Right renal pelvis (tissue), 4 donors: ENCODE measurements at regions not wholly inside any gene's neighbourhood (a gene's known extent, or its start where the extent isn't known, plus 50 kb on each side); places are given as distances from the start of the nearest gene placed in this dataset.
A peak's percentile ranks its signal among the peaks of the same experiment; 100 is the strongest.
"Not testable (repeated sequence)": the region's sequence is repeated elsewhere in the genome, so short reads cannot be mapped to it uniquely, and the experiment has no call there.

Experiments
- DNase-seq, 4 donors: peaks; one replicate each; pipeline ENCODE4 v3.0.0-alpha.2; 2013; ENCODE audit warnings: low read depth in 4 of 4, low spot score in 3 of 4, missing footprints in 1 of 4

DNA sequence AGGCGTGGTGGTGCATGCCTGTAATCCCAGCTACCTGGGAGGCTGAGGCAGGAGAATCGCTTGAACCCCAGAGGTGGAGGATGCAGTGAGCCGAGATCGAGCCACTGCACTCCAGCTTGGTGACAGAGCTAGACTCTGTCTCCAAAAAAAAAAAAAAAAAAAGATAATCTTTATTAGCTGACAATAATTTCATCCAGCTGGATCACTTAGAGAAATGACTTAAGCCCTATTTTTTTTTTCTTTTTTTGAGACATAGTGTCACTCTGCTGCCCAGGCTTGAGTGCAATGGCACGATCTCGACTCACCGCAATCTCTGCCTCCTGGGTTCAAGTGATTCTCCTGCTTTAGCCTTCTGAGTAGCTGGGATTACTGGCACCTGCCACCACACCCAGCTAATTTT, 51.6 kb upstream of the MAP4K4 start:
- DNase-seq: not testable (repeated sequence)

DNA sequence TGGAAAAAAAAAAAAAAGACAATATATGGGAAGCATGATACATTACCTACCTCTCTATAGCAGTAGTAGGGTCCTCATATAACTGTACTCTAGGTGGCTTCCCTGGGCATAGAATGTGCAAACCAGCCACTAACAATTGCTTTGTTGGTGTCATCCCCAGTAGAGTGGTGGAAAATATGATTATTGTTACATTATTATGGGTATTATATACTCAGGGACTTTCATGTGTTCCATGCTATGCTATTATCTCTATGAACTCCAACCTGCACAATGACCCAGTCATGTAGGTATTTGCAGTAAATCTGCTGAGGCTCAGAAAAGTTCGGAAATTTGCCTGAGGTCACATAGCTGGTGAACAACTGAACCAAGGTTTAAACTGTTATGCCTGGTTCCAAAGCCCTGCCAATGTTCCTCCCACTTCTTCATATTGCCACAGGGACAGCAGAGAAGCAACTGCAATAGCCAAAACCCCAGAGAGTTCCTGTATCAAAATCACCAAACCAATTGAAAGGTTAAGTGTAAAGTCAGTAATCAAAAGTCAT, 52.6 kb upstream of the MAP4K4 start:
- DNase-seq: no peak

DNA sequence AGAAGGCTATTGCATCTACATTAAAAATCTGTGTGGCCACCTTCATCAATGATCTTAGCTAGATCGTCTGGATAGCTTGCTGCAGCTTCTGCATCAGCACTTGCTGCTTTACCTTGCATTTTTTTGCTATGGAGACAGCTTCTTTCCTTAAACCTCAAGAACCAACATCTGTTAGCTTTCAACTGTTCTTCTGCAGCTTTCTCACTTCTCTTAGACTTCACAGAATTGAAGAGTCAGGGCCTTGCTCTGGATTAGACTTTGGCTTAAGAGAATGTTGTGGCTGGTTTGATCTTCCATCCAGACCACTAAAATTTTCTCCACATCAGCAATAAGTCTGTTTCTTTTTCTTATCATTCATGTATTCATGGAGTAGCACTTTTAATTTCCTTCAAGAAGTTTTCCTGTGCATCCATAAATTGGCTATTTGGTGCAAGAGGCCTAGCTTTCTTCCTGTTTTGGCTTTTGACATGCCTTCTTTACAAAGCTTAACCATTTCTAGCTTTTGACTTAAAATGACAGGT, 54.4 kb upstream of the MAP4K4 start:
- DNase-seq: no peak

DNA sequence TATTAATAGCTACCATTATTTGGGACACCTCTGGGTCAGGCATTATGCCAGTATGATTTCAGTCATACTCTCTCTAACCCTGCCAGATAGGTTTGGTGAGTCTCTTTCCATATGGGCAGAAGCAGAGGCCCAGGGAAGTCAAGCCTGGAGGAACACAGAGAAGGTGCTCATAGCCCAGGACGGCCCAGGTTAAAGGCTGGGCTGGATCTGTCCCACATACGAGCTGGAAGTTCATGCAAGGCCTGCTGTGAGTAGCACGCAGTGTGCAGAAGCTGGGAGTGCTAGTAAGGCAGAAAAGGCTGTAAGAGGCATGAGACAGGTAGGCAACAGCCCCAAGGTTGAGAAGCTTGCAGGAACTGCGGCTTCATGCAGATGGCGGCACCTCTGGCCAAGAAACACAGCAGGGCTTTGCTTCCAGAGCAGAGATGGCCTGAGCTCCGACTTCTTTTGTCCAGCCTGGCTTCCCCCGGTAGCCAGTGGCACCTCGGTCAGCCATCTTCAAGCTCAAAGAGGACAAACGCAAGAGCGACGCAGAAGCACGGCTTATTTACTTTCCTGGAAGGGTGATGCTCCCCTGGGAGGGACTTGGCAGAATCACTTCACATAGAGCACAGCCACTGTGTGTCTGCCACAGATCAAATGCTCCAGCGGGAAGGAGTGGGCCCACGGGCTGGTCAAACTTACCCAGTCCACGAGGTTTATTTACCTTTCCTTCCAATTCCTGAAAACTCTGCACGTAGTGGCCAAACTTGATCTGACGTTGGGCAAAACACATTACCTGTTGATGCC, 58.5 kb upstream of the MAP4K4 start:
- DNase-seq: no peak

DNA sequence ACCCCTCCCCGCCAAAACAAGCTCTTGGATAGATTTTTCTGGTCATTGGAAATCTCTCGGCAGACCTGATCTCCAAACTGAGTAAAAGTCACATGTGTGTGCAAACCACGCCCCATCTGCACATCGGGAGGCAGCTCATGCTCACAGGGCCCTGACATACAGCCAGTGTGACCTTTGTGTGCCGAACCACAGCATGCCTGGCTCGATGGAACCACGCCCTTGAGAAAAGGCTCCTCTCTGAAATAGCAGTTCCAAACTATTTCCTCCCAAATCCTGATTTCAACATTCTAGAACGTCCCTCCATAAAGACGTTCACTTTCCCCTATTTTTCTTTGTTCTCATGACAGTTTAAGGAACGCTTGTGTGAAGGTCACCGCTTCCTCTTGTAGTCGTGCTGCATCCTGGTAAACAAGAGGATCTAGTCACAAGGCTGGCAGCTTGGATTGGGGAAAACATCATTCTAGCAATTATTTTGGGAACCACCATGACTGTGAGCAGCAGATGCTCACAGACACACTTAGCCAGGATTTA, 59.3 kb upstream of the MAP4K4 start:
- DNase-seq: no peak

DNA sequence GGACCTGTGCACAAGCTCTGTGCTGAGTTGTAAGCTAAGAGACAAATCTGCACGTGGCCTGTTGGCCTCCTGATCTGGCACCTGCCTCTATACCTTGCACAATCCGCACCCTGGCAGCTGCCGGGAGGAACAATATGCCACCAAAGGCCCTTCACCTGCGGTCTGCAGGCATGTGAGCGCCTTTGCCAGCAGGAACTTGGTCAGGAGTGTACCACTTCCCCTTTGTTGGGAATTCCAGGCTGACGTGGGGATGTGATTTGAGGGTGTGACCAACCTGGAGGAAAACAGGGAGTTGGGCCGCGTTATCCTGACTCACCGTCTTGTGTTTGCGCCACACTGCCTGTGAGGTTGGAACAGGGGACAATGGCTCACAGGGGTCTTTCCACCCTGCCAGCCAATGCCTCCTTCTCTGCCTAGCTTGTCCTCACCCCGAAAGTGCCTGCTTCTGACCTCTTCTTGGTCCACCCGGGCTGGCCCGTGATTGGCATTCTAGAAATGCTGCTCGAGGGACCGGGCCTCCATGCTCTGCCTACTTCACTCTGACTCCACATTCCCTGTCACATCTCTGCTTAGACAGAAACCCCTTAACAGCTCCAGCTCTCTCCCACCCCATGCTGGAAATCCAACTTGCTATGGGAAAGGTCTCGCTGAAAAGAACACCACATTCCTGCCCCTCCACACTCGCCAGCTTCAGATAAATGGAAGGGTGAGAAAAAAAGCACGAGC, 67.1 kb upstream of the MAP4K4 start:
- no peak for DNase-seq

DNA sequence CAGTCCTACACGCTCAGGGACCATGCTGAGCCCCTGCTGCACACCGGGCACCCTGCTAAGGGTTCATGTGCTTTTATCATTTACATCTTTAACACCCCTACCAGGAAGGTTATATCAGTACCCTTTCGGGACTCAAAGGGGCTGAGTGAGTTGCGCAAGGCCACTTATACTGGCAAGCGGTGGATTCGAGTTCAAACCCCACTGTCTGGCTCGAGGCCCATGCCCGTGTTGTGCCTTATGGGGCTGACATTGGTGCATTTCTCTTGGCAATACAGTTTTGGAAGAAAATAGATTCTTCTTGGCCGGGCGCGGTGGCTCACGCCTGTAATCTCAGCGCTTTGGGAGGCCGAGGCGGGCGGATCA, 69.5 kb upstream of the MAP4K4 start:
- no peak for DNase-seq

DNA sequence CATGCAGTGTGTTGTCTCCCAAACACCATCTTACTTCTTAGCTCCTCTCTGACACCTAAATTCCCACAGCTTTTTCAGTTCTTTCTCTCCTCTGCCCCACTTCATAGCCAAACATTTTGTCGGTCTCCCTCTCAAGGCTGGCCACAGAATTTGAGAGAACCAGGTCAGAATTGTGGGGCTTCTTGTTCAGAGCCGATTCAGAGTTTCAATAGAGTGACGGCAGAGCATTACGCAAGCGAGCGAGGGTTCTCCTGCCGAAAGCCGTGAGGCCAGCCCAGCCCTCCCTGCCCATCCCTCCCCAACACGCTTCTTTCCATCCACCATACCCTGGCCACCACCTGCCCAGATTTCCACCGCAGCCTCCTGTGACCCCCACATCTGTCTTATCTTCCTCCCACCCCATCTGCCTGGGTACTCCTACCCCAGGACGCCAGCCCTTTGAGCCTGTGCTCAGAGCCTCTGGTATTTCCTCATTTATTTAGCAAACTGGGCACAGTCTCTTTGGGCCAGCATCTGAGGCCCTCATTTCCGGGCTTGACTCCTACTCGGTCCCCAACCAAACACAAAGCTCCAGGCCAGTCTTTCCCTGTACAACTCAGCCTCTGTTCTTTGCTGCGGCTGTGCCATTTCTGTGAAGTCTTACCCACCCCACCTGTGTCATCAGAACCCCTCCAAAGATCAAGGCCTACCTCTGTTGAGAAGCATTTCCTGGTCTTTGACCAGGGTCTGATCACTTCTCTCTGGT, 70.0 kb upstream of the MAP4K4 start:
- DNase-seq: no peak

DNA sequence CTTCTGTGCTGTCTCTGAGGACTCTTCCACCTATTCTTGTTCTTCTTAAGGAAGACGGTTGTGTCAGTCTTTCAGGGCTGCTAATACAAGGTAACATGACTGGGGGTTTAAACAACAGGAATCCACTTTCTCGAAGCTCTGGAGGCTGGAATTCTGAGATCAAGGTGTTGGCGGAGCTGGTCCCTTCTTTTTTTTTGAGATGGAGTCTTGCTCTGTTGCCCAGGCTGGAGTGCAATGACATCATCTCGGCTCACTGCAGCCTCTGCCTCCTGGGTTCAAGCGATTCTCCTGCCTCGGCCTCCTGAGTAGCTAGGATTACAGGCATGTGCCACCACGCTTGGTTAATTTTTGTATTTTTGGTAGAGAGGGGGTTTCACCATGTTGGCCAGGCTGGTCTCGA, 71.7 kb upstream of the MAP4K4 start:
- not testable (repeated sequence) for DNase-seq

DNA sequence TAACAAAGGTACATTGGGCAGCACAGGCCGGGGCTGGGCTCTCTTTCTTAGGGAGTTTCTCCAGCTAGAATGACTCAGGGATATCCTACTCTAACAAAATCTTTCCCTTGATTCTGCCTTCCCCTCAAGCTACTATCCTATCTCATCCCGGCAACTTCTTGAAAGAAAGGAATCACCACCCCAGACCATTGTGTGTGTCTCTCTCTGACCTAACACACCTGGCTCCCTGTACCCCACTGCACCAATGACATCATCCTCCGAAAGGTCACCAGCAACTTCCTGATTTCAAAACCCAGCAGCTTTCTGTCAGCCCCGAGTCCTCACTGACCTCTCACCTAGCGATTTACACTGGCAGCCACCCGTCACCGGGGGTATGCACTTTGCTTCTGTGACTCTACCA, 72.1 kb upstream of the MAP4K4 start:
- no peak for DNase-seq

DNA sequence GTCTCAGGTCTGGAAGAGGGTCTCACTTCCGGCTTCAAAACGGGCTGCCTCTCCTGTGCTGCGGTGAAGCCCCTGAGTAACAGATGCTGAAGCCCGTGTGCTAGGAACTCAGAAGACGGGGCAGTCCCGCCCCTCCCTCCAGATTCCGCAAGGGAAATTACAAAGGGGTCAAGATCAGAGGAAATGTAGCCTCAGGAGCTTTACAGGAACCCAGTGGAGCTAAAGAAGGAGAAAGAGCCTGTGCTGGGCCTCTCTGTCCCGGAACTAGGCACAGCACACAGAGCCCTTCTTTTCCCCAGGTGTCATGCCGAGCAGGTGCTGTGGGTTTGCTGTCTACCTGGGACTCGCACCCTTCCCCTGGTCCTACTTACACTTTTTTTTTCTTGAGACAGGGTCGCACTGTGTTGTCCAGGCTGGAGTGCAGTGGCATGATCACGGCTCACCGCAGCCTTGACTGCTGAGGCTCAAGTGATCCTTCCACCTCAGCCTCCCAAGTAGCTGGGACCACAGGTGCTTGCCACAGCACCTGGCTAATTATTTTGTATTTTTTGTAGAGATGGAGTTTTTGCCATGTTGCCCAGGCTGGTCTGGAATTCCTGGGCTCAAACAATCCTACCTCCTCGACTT, 72.7 kb upstream of the MAP4K4 start:
- DNase-seq: no peak

DNA sequence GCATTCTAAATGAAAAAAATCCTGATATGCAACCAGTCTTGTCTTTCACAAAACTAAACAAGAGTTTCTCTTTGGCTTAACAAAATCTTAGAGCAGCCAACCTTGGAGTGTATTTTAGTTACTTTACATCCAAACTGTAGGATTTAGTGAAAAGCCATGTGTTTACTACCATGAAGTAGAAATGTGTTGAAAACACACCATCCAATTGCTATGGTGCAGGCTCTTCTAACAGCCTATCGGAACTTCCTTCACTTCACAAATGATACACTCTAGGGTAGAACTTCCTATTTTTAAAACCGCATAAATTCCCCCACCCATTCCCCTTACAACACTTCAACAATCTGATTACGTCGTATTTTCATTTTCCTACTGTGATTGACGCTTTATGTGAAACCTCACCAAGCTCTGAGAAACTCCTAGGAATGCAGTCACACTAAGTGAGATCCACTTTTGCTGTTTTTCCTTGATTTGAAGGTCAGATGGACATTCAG, 74.4 kb upstream of the MAP4K4 start:
- no peak for DNase-seq

DNA sequence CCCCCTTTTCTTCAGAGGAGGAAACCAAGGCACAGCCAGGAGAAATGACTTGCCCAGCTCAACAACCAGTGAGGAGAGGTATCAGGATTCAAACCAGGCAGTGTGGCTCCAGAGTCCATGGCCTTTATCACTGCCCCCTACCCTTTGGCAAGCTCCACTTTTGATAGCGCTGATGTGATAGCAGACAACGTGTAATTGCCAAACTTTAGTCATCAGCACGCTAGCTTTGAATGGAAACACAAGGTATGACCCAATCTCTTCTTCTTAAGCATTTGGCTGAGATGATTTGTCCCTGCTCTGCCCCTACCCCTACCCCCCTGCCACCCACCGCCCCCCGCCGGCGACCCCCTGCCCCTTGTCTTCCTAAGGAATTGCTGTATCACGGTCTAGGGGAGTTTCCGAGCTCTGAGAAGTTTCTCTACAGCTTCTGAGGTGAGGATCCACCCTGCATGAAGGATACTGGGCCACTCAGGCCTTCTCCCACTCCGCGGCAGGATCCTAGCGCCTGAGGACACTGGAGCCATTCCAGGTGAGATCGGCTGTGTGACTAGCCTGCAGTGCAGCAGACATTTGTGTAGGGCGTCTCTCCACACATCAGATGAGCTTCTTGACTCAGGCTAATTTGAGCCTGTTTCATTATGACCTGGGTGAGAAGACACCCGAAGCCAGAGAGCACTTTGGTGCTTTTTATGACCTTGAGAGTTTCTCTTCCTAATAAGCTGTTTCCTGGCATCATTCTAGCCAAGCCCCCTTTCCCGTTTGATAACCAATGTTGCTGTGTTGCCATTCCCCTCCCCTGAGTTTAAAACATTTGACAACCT, 75.1 kb upstream of the MAP4K4 start:
- DNase-seq: no peak

DNA sequence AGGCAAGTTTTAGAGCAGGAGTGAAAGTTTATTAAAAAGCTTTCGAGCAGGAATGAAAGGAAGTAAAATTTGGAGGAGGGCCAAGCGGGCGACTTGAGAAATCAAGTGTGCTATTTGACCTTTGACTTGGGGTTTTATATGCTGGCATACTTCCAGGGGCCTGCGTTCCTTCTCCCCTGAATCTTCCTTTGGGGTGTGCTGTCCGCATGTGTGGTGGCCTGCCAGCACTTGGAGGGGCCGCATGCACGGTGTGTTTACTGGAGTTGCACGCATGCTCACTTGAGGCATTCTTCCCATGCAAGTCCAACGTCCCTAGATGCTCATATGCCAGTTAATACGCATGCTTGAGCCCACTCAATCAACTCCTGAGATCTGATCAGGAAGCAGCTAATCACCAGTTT, 78.3 kb upstream of the MAP4K4 start:
- DNase-seq: no peak

DNA sequence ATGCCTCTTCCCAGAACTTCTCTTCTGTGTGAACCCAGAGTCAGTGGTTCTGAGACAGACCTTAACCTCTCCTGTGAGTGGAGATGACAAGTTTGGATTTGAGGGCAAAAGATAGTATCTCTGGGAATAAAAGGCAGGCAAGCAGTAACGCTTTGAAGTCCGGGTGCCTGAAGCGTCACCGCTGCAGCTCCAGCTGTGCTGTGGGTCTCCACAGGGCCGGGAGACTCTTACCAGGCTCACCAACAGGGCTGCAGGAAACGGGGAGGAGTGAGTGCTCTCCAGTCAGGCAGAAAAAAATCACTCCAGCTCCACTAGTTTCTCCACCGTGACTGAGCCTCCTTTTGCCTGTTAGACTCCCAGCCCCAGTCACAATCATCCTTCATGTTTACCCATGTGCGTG, 79.7 kb upstream of the MAP4K4 start:
- peak in 2 of 4 donors; percentile 20 to 29 for DNase-seq

DNA sequence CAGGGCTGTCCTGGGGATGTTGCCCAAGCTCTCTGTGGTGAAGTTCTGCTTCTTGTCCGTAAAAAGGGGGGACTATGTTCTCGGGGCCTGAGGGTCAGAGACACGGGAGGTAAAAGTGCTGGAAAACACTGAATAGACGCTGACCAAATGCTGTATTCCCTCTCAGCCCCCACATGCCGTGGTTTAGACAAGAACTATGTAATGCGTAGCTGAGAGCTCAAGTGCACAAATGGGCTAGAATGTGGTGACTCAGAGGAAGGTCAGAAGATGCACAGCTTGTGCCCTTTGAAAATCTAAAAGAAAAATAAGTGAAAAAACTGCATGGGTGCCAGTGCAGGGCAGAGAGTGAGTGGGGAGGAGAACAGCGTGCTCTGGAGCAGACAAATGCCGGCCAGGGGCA, 80.3 kb upstream of the MAP4K4 start:
- no peak for DNase-seq

DNA sequence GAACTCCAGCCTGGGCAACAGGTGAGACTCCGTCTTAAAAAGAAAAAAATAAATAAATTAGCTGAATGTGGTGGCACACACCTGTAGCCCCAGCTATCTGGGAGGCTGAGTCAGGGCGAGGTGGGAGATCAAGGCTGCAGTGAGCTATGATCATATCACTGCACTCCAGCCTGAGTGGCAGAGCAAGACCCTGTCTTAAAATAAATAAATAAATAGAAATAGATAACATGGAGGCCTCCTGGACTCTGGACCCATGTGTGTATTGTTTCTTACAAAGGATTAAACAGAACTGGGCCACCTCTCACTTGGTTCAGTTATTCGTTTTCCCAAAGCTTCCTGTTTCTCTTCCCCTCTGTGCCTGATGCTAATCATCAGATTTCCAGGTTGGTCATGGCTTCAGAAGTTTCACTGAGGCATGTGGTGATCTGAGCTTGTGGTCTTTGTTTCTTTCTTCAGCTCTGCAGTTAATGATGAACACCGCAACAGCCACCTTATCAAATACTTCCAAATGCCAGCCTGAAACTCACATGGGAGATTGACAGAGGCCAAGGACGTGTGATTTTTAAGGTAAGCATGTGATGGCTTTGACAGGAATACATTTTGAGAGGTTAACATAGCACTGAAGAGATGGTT, 83.3 kb upstream of the MAP4K4 start:
- DNase-seq: no peak

DNA sequence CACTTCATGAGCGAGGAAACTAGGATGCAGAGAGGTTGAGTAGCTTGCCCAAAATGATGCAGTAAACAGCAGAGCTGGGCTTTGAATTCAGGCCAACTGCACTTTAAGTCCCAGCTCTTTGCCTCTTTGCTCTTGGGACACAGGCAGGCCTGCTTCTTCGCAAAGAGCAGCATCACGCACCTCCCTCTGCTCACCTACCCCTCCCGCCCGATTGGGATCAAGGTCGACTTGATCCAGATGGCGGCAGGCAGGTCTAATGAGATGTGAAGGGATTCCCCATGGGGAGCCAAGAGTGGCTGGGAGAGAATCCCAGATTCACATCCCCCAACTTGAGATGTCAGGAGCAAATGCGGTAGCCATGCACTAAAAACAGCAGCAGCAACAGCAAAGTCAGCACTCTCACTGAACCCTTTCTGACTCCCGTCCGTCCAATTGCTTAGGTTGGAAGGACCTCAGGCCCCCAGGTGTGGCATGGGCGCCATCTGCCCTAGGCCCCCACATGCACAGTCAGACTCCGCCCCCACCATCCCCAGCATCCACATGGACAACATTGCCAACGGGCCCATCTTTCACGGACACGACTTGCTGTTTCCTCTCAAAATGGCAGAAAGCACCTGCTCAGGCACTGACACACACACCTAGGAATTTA, 84.3 kb upstream of the MAP4K4 start:
- DNase-seq: no peak
